ENCODE measurements at regions not wholly inside any gene's neighbourhood (a gene's known extent, or its start where the extent isn't known, plus 50 kb on each side); places are given as distances from the start of the nearest gene placed in this dataset.

DNA sequence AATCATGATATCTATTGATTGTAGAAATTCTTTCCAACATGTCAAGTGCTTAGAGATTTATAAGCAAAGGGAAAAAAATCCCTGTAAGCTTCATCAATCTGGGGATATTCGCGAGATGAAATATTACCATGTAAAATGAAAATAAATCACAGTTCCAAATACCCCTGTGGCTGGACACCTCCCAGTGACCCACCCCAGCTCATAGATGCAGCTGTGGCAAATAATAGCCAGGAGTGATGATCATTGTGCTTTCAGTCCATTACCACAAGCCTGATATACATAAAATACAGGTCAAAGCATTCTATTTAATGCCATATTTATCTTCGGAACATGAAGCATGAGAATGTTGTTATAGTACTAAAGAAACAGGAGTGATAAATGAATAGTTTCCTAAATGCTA lies 274.9 kb upstream of the LRRC7 start:
- TF ChIP-seq CTCF (IDR thresholded peaks at IDR 0.05) (no peak), POLR2A (IDR thresholded peaks at IDR 0.05) (no peak)
